ENCODE measurements at regions not wholly inside any gene's neighbourhood (a gene's known extent, or its start where the extent isn't known, plus 50 kb on each side); places are given as distances from the start of the nearest gene placed in this dataset.

- TF ChIP-seq CTCF (optimal IDR thresholded peaks at IDR 0.05 in 1 of 3, IDR thresholded peaks at IDR 0.05 in 1 of 3, conservative IDR thresholded peaks at IDR 0.05 in 1 of 3; ENCODE audit: extremely low read depth in 1 of 3, insufficient read depth in 2 of 3, low read length in 3 of 3) (no peak), EZH2 (IDR thresholded peaks at IDR 0.05; ENCODE audit: low read length) (no peak)
These were observed 615.8 kb upstream of the SYT4 start for GRCh38 chr18:43893001-43893637.

Measured in keratinocyte (primary cell).